Skin of body (tissue), 1 donor: ENCODE measurements at regions not wholly inside any gene's neighbourhood (a gene's known extent, or its start where the extent isn't known, plus 50 kb on each side); places are given as distances from the start of the nearest gene placed in this dataset.
A peak's percentile ranks its signal among the peaks of the same experiment; 100 is the strongest.
"Not testable (repeated sequence)": the region's sequence is repeated elsewhere in the genome, so short reads cannot be mapped to it uniquely, and the experiment has no call there.

Source experiments
- DNase-seq: peaks from one replicate; lab custom pipeline; 2025; lab: John Stamatoyannopoulos, UW

DNA sequence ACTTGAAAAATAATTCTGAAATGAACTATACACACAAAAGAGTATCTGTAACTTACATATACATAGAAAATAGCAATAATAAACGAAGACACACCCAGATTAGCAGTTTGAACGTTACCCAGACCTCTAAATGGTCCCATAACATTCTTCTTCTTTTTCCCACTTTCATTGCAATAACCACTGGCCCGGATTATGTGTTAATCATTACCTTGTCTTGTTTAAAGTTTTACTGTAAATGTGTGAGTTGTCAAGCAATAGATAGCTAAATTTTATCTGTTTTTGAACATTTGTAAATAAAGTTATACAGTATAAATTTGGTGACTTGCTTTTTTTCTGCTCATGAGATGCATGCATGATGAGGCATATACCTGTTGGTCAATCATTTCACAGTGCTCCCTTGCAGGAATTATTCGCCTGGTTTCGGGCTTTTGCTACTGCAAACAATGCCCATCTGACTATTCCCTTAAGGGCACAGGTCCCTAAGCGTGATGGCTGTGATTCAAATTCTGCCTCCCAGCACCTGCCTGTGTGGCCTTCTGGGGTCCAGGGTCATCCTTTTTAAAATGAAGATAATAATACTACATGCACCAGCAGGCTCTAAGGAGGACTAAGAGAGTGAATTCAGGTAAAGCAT, 66.1 kb downstream of the GADD45G start:
- DNase-seq = no peak

DNA sequence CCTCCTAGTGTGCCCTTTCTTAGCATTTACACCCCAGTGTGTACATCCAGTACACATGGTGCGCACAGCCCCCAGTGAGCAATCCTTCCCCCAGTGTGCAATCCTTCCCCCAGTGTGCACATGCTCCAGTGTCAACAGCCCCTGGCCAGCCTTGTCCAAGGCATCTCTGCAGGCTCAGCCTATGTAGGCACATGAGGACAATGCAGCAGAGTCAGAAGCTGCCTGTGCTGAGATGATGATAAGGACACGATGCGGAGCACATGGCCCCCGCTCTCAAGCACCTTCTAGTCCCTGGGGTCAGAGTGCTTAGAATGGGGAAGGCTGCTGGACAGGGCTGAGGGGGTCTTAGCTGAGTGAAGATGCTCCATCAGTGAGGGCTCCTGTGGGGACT, 69.8 kb downstream of the GADD45G start:
- no peak for DNase-seq

DNA sequence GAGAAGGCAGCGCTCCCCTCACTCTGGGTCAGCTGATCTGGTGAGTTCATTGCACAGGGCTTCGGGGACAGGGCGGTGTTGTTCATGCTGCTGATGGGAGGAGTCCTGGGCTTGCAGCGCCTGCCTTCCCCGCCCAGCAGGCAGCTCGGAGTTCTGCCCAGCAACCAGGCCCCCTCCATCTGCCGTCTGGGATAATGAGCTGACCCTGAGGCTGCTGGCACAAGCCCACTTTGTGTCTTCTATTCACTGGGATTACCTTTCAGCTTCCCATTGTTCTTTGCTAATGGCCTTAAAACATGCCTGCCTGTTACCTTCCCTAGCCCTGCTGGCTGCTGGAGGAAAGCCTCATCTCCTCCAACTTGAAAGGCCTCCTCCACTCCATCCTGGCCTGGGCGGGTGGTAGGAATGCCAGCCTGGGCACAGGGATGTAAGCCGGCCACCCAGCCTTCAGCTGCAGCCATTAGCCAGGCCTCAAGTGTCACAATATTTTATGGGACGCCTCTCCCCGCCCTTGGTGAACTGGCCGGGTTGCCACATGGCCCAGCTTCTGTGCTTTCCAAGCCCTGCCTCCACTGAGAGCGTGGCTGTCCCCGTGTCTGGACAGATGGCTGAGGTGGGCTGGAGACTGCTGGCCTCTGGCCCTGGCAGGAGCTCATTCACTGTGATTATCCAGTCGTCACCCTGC, 70.4 kb downstream of the GADD45G start:
- DNase-seq = peak; percentile 33

DNA sequence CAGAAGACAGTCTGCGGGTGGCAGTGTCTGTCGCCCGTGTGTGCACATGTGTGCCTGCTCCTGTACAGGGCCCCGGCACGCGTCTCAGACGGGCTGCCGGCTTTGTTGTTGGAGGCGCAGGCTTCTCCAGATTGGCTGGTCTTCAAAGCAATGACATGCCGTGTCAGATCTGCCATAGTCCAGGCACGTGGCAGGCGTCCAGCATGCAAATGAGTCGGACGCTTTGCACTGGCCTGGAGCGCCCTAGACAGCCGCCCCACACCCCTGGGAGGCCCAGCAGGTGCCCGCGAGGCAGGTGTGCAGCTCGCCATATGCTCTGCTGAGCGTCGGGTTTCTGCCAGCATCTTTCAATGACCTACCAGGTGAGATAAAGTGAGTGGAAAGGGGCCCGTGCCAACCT, 71.5 kb downstream of the GADD45G start:
- no peak for DNase-seq

DNA sequence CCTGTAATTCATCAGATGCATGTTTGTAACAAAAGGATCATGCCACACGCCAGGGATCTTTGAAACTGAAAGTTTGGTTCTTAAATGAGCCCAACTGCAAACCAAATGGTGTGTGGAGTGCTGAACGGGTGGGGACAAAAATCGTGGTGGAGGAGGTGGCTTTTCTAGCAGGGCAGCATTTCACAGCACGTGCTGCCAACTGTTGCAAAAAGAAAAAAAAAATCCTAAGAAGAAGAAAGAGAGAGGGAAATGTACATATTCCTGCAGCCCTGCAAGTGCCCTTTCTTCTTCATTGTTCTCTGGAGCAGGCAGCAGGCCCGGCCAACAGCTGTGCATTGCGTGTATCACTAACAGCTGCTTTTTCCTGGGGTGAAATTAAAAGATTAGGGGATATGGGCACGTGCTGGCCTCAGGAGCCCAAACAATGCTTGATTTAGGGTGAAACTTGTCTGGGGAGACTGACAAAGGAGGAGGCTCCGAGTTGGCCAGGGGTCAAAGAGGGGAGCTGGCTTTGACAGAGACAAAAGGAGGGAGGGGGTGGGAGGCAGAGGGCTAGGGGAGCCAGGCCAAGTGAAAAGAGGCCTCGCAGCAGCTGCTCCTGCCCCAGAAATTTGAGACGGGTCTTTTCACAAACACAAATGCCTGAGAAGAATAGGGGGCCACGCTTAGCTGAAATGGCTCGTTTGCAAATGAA, 73.0 kb downstream of the GADD45G start:
- DNase-seq = peak; percentile 46

DNA sequence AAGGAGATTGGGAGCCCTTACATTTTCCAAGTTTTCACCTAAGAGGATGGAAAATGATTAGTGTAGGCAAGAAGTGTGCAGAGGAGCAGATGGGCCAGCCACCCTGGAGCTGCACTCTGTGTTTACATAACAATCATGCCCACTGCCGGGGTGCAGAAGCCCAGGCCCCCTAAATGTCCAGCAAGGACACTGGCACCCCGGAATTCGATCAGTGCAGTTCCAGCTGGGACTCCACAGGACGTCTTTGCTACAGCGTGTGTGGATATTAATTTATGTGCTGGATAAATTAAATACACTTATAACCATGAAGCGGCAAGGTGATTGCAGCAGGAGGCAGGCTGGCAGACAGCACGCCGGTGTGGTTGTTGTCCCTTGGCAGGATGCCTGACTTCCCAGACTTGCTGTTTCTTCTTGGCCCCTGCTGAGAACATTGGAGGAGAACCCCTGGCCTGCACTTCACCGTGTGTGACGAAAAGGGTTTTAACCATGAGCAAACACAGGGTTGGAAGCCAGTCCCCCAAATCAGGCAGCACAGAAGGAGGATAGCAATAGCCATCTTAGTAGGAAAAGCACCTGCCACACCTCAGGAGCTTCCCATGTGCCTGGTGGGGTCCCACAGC, 73.7 kb downstream of the GADD45G start:
- DNase-seq = no peak

DNA sequence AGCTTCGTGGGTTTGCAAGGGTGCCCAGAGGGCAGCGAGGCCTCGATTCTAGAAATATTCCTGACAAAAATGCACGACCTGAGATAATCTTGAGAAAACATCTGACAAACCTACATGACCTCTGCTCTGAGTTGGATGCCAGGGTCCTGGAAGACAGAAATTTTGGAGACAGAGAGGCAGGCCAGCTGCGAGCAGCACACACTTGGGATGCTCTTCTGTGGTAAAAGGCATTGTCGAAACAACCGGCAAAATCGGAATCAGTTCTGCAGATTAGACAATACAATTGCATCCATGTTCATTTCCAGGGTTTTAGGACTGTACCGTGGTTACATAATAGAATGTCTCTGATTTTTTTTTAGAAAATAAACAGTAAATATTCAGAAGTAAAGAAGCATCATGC, 74.2 kb downstream of the GADD45G start:
- no peak for DNase-seq

DNA sequence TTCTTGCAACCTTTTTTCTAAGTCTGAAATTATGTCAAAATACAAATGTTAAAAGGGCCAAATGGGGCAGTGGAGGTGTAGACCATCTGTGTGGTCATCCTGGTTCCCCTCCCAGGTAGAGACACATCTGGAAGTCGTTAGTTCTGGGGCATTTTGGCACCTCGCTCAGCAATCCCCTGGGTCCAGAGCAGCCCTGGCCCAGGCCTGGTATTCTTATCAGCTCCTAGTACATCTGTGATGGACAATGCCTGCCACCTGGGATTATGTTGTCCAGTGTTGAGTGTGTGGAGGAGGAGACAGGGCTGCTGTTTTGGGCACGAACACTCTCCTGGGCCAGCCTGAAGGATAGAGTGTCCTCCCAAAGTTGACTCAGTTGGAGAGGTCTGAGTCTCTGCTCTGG, 74.8 kb downstream of the GADD45G start:
- DNase-seq = no peak

DNA sequence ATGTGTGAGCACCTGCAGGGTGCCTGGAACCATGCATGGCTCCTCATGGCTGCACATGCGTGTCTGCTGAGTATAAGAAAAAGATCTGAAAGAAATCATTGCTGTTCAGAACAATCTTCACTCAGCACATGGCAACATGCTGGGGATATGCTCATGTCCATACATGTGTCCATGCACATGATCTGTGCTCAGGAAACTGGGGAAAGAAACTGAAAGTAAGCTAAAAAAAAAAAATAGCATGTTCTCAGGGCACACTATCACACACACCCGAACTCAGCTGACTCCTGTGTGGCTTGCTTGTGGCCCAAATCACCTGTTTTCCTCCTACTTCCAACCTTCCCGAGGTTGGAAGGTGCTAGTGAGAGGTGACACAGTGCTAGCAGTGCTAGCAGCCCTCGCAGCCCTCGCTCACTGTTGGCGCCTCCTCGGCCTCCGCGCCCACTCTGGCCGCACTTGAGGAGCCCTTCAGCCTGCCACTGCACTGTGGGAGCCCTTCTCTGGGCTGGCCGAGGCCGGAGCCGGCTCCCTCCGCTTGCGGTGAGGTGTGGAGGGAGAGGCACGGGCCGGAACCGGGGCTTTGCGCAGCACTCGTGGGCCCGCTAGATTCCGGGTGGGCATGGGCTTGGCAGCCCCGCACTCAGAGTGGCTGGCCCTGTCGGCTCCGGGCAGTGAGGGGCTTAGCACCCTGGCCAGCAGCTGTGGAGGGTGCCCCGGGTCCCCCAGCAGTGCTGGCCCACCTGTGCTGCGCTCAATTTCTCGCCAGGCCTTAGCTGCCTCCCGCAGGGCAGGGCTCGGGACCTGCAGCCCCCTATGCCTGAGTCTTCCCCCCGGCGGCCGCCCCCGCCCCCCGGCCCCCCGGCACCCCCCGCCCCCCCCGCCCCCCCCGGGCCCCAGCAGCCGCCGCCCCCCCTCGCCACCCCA, 76.0 kb downstream of the GADD45G start:
- DNase-seq = no peak

DNA sequence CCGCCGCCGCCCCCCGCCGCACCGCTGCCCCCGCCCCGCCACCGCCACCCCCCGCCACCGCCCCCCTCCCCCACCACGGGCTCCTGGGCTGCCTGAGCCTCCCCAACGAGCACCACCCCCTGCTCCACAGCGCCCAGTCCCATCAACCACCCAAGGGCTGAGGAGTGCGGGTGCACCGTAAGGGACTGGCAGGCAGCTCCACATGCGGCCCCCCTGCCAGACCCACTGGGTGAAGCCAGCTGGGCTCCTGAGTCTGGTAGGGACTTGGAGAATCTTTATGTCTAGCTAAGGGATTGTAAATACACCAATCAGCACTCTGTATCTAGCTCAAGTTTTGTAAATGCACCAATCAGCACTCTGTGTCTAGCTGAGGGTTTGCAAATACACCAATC, 76.7 kb downstream of the GADD45G start:
- not testable (repeated sequence) for DNase-seq

DNA sequence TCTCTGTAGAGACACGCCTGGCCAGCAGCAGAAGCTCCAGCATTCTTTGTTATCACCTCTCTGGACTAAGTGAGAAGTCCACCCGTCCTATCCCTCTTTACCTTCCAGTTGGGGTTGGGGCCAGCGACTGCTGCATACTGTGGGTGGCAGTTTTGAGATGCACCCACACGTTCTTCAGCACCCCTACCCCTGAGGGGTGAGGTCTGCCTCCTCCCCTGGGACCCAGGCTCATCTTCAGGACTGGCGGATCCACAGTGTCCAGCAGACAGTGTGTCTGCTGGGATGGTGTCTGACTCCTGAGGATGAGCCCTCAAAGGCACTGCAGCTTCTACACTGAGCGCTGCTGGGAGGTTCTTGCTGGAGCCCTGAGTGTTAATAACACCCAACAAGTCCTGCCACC, 78.8 kb downstream of the GADD45G start:
- DNase-seq = no peak

DNA sequence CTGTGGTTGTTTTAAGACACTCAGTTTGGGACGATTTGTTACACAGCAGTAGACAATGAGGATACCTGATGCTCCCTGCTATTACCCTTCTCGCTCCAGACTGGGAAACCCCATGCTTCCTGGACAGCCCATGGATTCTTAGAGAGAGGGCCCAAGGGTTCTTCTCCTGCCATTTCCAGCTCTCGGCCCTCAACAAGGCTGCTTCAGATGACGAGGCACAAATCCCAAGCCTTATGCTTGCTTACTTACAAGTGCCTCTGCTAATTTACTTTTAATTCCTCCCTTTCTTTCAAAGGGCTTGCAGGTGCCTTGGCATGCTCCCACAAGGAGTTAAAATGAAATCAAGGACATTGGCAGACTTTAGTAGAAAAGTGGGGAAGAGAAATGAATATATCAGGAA, 79.4 kb downstream of the GADD45G start:
- no peak for DNase-seq

DNA sequence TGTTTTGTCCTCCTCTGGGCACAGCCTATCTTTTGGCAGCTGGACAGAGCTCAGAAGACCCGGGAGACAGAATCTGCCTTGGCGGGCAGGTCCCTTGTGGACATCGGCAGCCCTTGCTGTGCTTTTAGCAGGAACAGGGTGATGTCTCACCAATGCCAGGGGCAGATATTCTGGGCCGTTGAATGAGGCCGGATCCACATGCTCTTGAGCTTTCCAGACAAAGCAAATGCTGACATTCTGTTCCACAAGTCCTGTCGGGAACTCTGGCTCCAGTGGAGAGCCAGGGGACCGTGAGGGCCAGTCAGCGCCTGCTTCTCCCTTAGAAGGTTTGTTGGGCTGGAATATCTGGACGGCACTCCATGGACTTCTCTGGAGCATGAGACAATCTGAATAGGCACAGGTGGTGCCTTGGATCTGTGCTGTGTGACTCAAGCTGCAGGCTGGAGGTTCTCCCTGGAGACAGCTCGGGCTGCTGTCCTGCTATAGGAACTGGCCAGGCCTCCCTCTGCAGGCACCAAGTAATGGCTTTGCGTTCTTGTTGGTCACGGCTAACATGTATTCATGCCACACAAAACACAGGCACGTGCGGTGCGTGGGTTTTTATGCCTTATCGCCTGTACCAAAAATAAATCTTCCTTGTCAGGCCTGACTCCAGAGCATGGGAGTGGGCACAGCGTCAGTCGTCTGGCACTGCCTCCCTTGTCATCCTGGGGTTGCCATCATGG, 80.3 kb downstream of the GADD45G start:
- DNase-seq = no peak

DNA sequence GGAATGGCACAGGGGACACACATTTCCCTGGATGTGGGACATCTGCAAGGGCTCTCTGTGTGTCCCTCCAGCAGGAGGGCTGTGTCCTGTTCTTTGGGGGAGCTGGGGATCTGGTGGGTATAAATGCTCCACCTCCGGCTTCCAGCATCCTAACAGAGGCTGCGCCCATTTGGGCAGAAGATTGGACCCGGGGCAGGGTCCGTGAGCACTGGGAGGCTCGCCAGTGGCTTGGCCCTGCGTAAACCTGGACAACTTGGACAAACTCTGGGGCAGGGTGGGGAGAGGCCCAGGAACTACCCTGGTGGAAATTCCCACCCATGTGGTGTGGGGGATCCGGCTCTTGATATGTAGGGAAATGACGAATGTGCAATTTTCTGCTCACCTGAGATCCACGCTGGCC, 80.9 kb downstream of the GADD45G start:
- DNase-seq = no peak

DNA sequence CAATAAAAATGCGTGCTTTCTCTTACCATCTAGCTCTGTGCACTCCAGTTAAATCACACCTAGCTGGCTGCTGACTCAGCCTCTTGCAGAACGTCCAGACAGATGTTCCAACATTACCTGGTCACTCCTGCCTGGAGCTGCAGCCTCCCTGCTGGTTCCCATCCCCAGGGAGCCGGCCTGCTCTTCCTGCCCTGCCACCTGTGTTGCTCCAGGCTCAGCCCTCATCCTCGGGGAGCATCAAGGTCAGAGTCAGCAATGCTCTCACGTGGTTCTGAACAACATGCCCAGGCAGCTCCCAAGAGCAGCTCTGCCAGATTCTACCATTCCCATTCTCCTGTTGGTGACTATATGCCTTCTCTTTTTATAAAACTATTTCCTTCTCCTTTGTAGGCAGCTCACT, 81.3 kb downstream of the GADD45G start:
- no peak for DNase-seq

DNA sequence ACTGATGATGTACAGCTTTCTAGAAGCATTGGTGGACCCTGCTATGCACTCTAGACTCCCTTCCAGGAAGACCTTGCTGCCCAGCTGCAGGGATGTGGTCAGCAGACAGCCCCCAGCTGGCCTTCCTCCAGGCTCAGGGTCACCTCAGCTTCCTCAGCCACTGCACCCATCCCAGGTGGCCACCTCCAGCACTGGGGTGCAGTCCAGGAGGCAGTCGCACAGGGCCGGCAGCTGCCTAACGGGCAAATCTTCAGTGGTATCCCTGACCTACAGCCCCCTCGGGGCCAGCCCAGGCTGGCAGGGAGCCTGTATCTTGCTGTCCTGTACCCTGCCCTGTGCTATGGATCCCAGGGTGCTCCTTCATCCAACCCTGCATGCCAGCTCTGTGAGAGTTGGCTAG, 81.8 kb downstream of the GADD45G start:
- DNase-seq = no peak

DNA sequence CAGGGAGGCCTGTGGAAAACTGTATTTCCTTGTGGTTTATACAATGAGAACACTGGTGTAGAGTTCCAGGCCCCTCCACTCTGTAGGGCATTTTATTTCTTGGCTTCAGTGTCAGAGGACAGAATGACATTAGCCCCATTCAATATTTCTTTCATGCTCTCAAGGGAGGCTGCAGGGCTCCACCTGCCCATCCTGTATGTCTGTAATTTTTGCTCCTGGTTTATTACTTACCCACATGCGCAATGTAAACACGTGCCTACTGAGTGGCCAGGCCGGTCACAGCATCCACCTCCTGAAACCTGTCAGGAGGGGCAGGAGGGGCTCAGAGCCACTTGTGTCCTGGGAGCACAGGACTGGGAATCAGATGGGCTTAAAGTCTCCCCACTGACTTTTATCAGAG, 82.4 kb downstream of the GADD45G start:
- DNase-seq = no peak

DNA sequence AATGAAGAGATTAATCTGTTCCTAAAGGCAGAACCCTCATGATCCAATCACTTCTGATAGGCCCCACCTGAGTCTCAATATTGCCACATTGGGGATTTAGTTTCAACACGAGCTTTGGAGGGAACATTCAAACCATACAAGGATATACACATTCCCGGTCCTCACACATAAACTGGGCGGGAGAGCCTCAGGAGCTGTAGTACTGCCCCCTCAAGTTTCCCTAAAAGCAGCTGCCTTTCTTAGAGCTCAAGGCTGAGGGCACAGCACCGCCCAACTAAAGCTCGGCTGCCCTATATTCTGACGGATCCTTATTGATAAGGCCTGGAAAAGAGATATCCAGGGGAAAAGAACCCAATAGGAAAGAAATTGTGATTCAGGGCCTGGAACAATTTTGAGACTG, 83.0 kb downstream of the GADD45G start:
- DNase-seq = no peak

DNA sequence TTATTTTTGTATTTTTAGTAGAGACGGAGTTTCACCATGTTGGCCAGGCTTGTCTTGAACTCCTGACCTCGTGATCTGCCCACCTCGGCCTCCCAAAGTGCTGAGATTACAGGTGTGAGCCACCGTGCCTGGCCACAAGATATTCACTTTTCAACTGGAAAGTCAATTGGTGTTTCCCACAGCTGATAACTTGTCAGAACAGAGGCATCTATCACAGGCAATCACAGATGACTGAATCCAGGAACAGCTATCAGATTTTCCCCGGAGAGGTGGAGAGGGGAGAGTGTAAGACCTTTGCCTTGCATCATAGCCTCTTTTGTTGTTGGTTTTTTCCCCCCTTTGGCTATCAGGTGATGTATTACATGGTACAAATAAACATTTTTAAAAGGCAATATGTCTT, 84.5 kb downstream of the GADD45G start:
- DNase-seq = not testable (repeated sequence)

DNA sequence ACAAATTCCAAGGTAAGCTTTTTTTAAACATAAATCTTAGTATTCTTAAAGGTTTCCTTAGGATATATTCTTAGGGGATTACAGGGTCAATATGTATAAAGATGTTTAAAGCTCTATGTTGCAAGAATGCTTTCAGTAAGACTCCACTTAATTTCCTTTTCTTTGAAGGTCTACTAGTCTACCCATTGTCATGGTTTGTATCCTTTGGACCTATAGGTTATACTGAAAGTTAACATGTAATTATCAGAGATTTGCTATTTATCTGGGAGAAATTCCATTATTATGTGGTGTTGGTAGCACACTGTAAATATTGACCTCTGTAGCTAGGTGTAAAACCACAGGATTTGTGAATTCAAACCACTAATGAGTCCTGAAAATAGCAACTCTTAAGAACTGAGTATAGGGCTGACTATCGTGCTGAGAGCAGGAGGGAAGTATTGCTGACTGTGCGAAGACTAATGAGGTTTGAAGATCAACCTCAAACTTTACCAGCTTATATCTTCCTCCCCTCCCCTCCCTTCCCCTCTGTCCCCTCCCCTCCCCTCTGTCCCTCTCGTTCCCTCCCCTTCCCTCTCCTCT, 85.6 kb downstream of the GADD45G start:
- DNase-seq = no peak
